SK-N-SH treated with all-trans-retinoic acid at 6 μM for 48 hours (cell line): ENCODE measurements at regions not wholly inside any gene's neighbourhood (a gene's known extent, or its start where the extent isn't known, plus 50 kb on each side); places are given as distances from the start of the nearest gene placed in this dataset.

Experiments
- ARNTL ChIP-seq: fragments of 450-650 bp; formaldehyde crosslinking; IDR thresholded peaks from 2 replicates; pipeline ENCODE4 v1.5.0; 2020; ENCODE audit warnings: low read depth, mild to moderate bottlenecking, moderate library complexity, borderline replicate concordance
- ESRRG ChIP-seq: fragments of 250-450 bp; sonication (Bioruptor Pico); IDR thresholded peaks from 2 replicates; pipeline ENCODE4 v1.6.1; 2021; ENCODE audit warnings: mild to moderate bottlenecking
- OSR1 ChIP-seq: fragments of 250-450 bp; sonication (Bioruptor Pico); IDR thresholded peaks from 2 replicates; pipeline ENCODE4 v1.8.0; 2022; ENCODE audit warnings: moderate library complexity, mild to moderate bottlenecking, inconsistent platforms
- RARB ChIP-seq: fragments of 250-450 bp; sonication (Bioruptor Pico); IDR thresholded peaks from 2 replicates; pipeline ENCODE4 v1.8.0; 2021; ENCODE audit warnings: mild to moderate bottlenecking, moderate library complexity
- SNAI2 ChIP-seq: fragments of 250-450 bp; sonication (Bioruptor Pico); IDR thresholded peaks from 2 replicates; pipeline ENCODE4 v1.5.0; 2020; ENCODE audit warnings: mild to moderate bottlenecking, moderate library complexity
- TOX ChIP-seq: fragments of 250-450 bp; sonication (Bioruptor Pico); IDR thresholded peaks from 2 replicates; pipeline ENCODE4 v1.8.0; 2021; ENCODE audit warnings: mild to moderate bottlenecking, moderate library complexity, borderline replicate concordance
- TSHZ2 ChIP-seq: fragments of 250-450 bp; sonication (Bioruptor Pico); IDR thresholded peaks from 2 replicates; pipeline ENCODE4 v1.5.0; 2020; ENCODE audit warnings: mild to moderate bottlenecking, moderate library complexity
- ZFP3 ChIP-seq: fragments of 250-450 bp; sonication (Bioruptor Pico); IDR thresholded peaks from 2 replicates; pipeline ENCODE4 v1.5.0; 2020; ENCODE audit warnings: mild to moderate bottlenecking, moderate library complexity
- ZNF70 ChIP-seq: fragments of 450-650 bp; formaldehyde crosslinking; IDR thresholded peaks from 2 replicates; pipeline ENCODE4 v1.5.0; 2020; ENCODE audit warnings: mild to moderate bottlenecking, moderate library complexity
- ZNF8 ChIP-seq: fragments of 450-650 bp; formaldehyde crosslinking; IDR thresholded peaks from 2 replicates; pipeline ENCODE4 v1.5.0; 2020; ENCODE audit warnings: mild to moderate bottlenecking, moderate library complexity

- TF ChIP-seq ESRRG (CRISPR knock-in tag) (no peak), ZNF8 (no peak), OSR1 (CRISPR knock-in tag) (no peak), ARNTL (CRISPR knock-in tag) (no peak), RARB (no peak), TSHZ2 (CRISPR knock-in tag) (no peak), ZNF70 (CRISPR knock-in tag) (no peak), TOX (no peak), SNAI2 (CRISPR knock-in tag) (no peak), ZFP3 (no peak)
Observed at GRCh38 chr5:2158109-2158508, 275.4 kb upstream of the IRX4 start.
